ENCODE measurements at regions not wholly inside any gene's neighbourhood (a gene's known extent, or its start where the extent isn't known, plus 50 kb on each side); places are given as distances from the start of the nearest gene placed in this dataset.

- no peak for DNase-seq
Measured at GRCh38 chr1:55695151-55695550, 480.0 kb upstream of the USP24 start.

GRCh38 chr1:55694310-55694801 lies 479.2 kb upstream of the USP24 start:
- DNase-seq, result no peak

- no peak for DNase-seq
Measured at GRCh38 chr1:55692726-55693125, 477.6 kb upstream of the USP24 start.

- DNase-seq, result no peak
Measured at GRCh38 chr1:55690366-55690765, 475.2 kb upstream of the USP24 start.

- DNase-seq, result no peak
Measured at GRCh38 chr1:55689800-55690199, 474.6 kb upstream of the USP24 start.

GRCh38 chr1:55685560-55685959 lies 470.4 kb upstream of the USP24 start:
- DNase-seq, result no peak

GRCh38 chr1:55684131-55684650 lies 469.0 kb upstream of the USP24 start:
- DNase-seq, result no peak

GRCh38 chr1:55682198-55682597 lies 467.0 kb upstream of the USP24 start:
- DNase-seq, result no peak

GRCh38 chr1:55679971-55680370 lies 464.8 kb upstream of the USP24 start:
- DNase-seq, result no peak

GRCh38 chr1:55673416-55673815 lies 458.3 kb upstream of the USP24 start:
- no peak for DNase-seq

GRCh38 chr1:55670331-55671082 lies 455.3 kb upstream of the USP24 start:
- no peak for DNase-seq

- no peak for DNase-seq
Measured at GRCh38 chr1:55669293-55669692, 454.1 kb upstream of the USP24 start.

GRCh38 chr1:55662875-55663274 lies 447.7 kb upstream of the USP24 start:
- no peak for DNase-seq

- DNase-seq, result no peak
Measured at GRCh38 chr1:55658917-55659316, 443.8 kb upstream of the USP24 start.

GRCh38 chr1:55654750-55655149 lies 439.6 kb upstream of the USP24 start:
- DNase-seq, result no peak

GRCh38 chr1:55654171-55654570 lies 439.0 kb upstream of the USP24 start:
- no peak for DNase-seq

- DNase-seq, result no peak
Measured at GRCh38 chr1:55650444-55650843, 435.3 kb upstream of the USP24 start.

GRCh38 chr1:55646181-55646580 lies 431.0 kb upstream of the USP24 start:
- no peak for DNase-seq

- no peak for DNase-seq
Measured at GRCh38 chr1:55645270-55645669, 430.1 kb upstream of the USP24 start.

GRCh38 chr1:55641947-55642346 lies 426.8 kb upstream of the USP24 start:
- DNase-seq, result no peak

- DNase-seq, result no peak
Measured at GRCh38 chr1:55640708-55641473, 425.7 kb upstream of the USP24 start.

GRCh38 chr1:55639526-55639925 lies 424.4 kb upstream of the USP24 start:
- DNase-seq, result no peak

- no peak for DNase-seq
Measured at GRCh38 chr1:55639051-55639450, 423.9 kb upstream of the USP24 start.

- DNase-seq, result no peak
Measured at GRCh38 chr1:55636696-55637095, 421.5 kb upstream of the USP24 start.

All from NK-92 treated with Interleukin-12 subunit alpha and Interleukin-12 subunit beta, amount 100 ng/mL, for 24 hours (cell line).